Activated B cell treated with CpG ODN at 0.5 μM for 24 hours (primary cell): ENCODE measurements at regions not wholly inside any gene's neighbourhood (a gene's known extent, or its start where the extent isn't known, plus 50 kb on each side); places are given as distances from the start of the nearest gene placed in this dataset.

Experiments
- ATAC-seq: fragments of 200-7000 bp; cut with Tn5 transposase; one replicate; pipeline ENCODE4 v1.10.0; 2021; ENCODE audit warnings: low read depth, mild to moderate bottlenecking, moderate library complexity
- CTCF ChIA-PET: fragments of 350-600 bp; sonication (Branson Sonifier 250); formaldehyde crosslinking; loops from one replicate; lab custom pipeline; 2021; ENCODE audit warnings: antibody characterized with exemption; lab: Charles Lee
- POLR2A ChIA-PET: fragments of 350-600 bp; sonication (Branson Sonifier 250); formaldehyde crosslinking; loops from one replicate; lab custom pipeline; 2021; ENCODE audit warnings: antibody characterized with exemption; lab: Charles Lee
- DNase-seq: peaks from one replicate; pipeline ENCODE4 v3.0.0; 2022
- H3K27ac Mint-ChIP-seq: one replicate; pipeline ENCODE4 v1.8.0; 2020; ENCODE audit warnings: mixed read lengths
- H3K27me3 Mint-ChIP-seq: one replicate; pipeline ENCODE4 v1.8.0; 2021; ENCODE audit warnings: mixed read lengths
- H3K36me3 Mint-ChIP-seq: one replicate; pipeline ENCODE4 v1.8.0; 2021; ENCODE audit warnings: low read depth, mixed read lengths
- H3K4me1 Mint-ChIP-seq: one replicate; pipeline ENCODE4 v1.8.0; 2021; ENCODE audit warnings: mixed read lengths
- H3K4me3 Mint-ChIP-seq: one replicate; pipeline ENCODE4 v1.8.0; 2020; ENCODE audit warnings: mild to moderate bottlenecking, mixed read lengths
- H3K9me3 Mint-ChIP-seq: one replicate; pipeline ENCODE4 v1.8.0; 2020; ENCODE audit warnings: mixed read lengths
- CTCF ChIP-seq: fragments of 200-600 bp; IDR thresholded peaks from one replicate; pipeline ENCODE4 v1.8.0; 2022; ENCODE audit warnings: antibody characterized with exemption, mild to moderate bottlenecking
- intact Hi-C: fragments of 100-400 bp; cut with micrococcal nuclease; formaldehyde crosslinking; loops from one replicate; pipeline ENCODE4 v1.15.1; 2024

GRCh38 chr16:22623351-22623781, 112.7 kb downstream of the NPIPB5 start:
- Mint-ChIP-seq H3K4me3 (no peak overlapping the region), H3K27me3 (peaks cover 7% of the 10 kb centered on the region), H3K36me3 (no peaks in the 10 kb centered on the region), H3K27ac (no peak overlapping the region), H3K4me1 (no peaks in the 10 kb centered on the region), H3K9me3 (no peaks in the 10 kb centered on the region)
- TF ChIP-seq CTCF = no peak
- ChIA-PET CTCF (no interaction called here), POLR2A (no interaction called here)
- intact Hi-C loops = no loop called here
- no peak for DNase-seq
- no peak for ATAC-seq

GRCh38 chr16:22624038-22624799, 113.5 kb downstream of the NPIPB5 start:
- ATAC-seq (no peak), DNase-seq (no peak)
- TF ChIP-seq CTCF = no peak
- H3K36me3 Mint-ChIP-seq = no peaks in the 10 kb centered on the region
- no peak overlapping the region for H3K4me3 Mint-ChIP-seq
- H3K27ac Mint-ChIP-seq = no peak overlapping the region
- ChIA-PET CTCF (no interaction called here), POLR2A (no interaction called here)
- H3K27me3 Mint-ChIP-seq = peaks cover 5% of the 10 kb centered on the region
- intact Hi-C loops = no loop called here
- H3K4me1 Mint-ChIP-seq = no peaks in the 10 kb centered on the region
- H3K9me3 Mint-ChIP-seq = no peaks in the 10 kb centered on the region

GRCh38 chr16:22624800-22625533, 114.3 kb downstream of the NPIPB5 start:
- H3K27ac Mint-ChIP-seq = no peak overlapping the region
- H3K9me3 Mint-ChIP-seq = no peaks in the 10 kb centered on the region
- H3K4me3 Mint-ChIP-seq = no peak overlapping the region
- no peak for ATAC-seq
- peaks cover under 1% of the 10 kb centered on the region for H3K27me3 Mint-ChIP-seq
- no peak for DNase-seq
- ChIA-PET POLR2A (no interaction called here), CTCF (no interaction called here)
- intact Hi-C loops = no loop called here
- H3K36me3 Mint-ChIP-seq = no peaks in the 10 kb centered on the region
- H3K4me1 Mint-ChIP-seq = no peaks in the 10 kb centered on the region
- TF ChIP-seq CTCF = no peak

- no peaks in the 10 kb centered on the region for H3K9me3 Mint-ChIP-seq
- no peak for DNase-seq
- intact Hi-C loops = no loop called here
- H3K27me3 Mint-ChIP-seq = no peaks in the 10 kb centered on the region
- TF ChIP-seq CTCF = no peak
- ATAC-seq = no peak
- CTCF ChIA-PET = no interaction called here
- H3K36me3 Mint-ChIP-seq = no peaks in the 10 kb centered on the region
- H3K27ac Mint-ChIP-seq = no peak overlapping the region
- H3K4me3 Mint-ChIP-seq = no peak overlapping the region
- POLR2A ChIA-PET = no interaction called here
- no peaks in the 10 kb centered on the region for H3K4me1 Mint-ChIP-seq
Observed at GRCh38 chr16:22625967-22626366, 115.3 kb downstream of the NPIPB5 start.

- Mint-ChIP-seq H3K36me3 (no peaks in the 10 kb centered on the region), H3K27ac (no peak overlapping the region), H3K9me3 (no peaks in the 10 kb centered on the region), H3K27me3 (no peaks in the 10 kb centered on the region), H3K4me3 (no peak overlapping the region), H3K4me1 (no peaks in the 10 kb centered on the region)
- DNase-seq (no peak), ATAC-seq (no peak)
- CTCF ChIA-PET = no interaction called here
- no peak for TF ChIP-seq CTCF
- intact Hi-C loops = no loop called here
- POLR2A ChIA-PET = no interaction called here
Observed at GRCh38 chr16:22627043-22627442, 116.4 kb downstream of the NPIPB5 start.
